HepG2 (cell line): ENCODE measurements at regions not wholly inside any gene's neighbourhood (a gene's known extent, or its start where the extent isn't known, plus 50 kb on each side); places are given as distances from the start of the nearest gene placed in this dataset.

Source experiments
- ATAC-seq: fragments of 200-7000 bp; cut with Tn5 transposase; 3 replicates; pipeline ENCODE4 v1.9.1; 2020; ENCODE audit warnings: mild to moderate bottlenecking, moderate library complexity
- BruUV-seq: library from RNA; stranded (reverse); fragments of 400-500 nt; replicated peaks from 2 replicates; lab custom pipeline; 2021; lab: Mats Ljungman, UMichigan
- CTCF ChIA-PET: fragments of 300-600 bp; formaldehyde crosslinking; extraction: SDS; loops from one replicate; lab custom pipeline; 2021; ENCODE audit warnings: low total read pairs, inconsistent platforms, low intra/inter-chr PET ratio; lab: Yijun Ruan, JAX
- POLR2A ChIA-PET: fragments of 350-600 bp; sonication (Branson Sonifier 250); formaldehyde crosslinking; loops from one replicate; lab custom pipeline; 2020; ENCODE audit warnings: antibody characterized with exemption, inconsistent platforms; lab: Yijun Ruan, JAX
- DNase-seq: peaks from one replicate; pipeline ENCODE4 v3.0.0-alpha.2; 2015; ENCODE audit warnings: low spot score
- FAIRE-seq: peaks from 3 replicates; lab custom pipeline; 2011; peaks lifted over from hg19 to GRCh38; lab: Jason Lieb, UNC
- H2AFZ ChIP-seq: one replicate; pipeline ENCODE4 v1.6.1; 2011; ENCODE audit warnings: low read length, inconsistent platforms
- H3K27ac ChIP-seq: fragments of 300-600 bp; 3 replicates; pipeline ENCODE4 v1.8.0; 2011; ENCODE audit warnings: mixed run types, mild to moderate bottlenecking, mixed read lengths, low read length, inconsistent platforms; ENCODE audit not compliant: insufficient read depth; ENCODE audit errors: extremely low read length
- H3K27me3 ChIP-seq, 2 experiments: fragments of 200-600 bp in 1 of 2; 2 replicates in 1 of 2; 3 replicates in 1 of 2; pipeline versions ENCODE4 v1.6.0 to v1.8.0; 2011; ENCODE audit warnings: low read length in 2 of 2, mild to moderate bottlenecking in 2 of 2, moderate library complexity in 2 of 2, inconsistent platforms in 1 of 2; ENCODE audit not compliant: insufficient read depth in 2 of 2, control insufficient read depth in 1 of 2
- H3K36me3 ChIP-seq, 2 experiments: fragments of 200-600 bp in 1 of 2; replicated peaks in 1 of 2; 2 replicates in 1 of 2; 3 replicates in 1 of 2; pipeline versions ENCODE4 v1.5.1 to v1.8.0; 2011; ENCODE audit warnings: low read length in 2 of 2, inconsistent platforms in 1 of 2; ENCODE audit not compliant: insufficient read depth in 2 of 2, control insufficient read depth in 1 of 2
- H3K4me1 ChIP-seq: 2 replicates; pipeline ENCODE4 v1.5.1; 2012; ENCODE audit warnings: low read length, inconsistent platforms; ENCODE audit not compliant: insufficient read depth
- H3K4me2 ChIP-seq: 2 replicates; pipeline ENCODE4 v1.6.0; 2011; ENCODE audit warnings: low read depth, low read length, inconsistent platforms
- H3K4me3 ChIP-seq, 3 experiments: fragments of 200-600 bp in 1 of 3; sonication (generic), shearing (Covaris generic) in 1 of 3; replicated peaks in 1 of 3; 2 replicates each; pipeline ENCODE4 v1.5.1; 2011 to 2016; ENCODE audit warnings: low read length in 3 of 3, inconsistent platforms in 2 of 3, low read depth in 2 of 3, mild to moderate bottlenecking in 2 of 3, control low read depth in 1 of 3, mixed read lengths in 1 of 3; ENCODE audit not compliant: insufficient read depth in 1 of 3
- H3K79me2 ChIP-seq: one replicate; pipeline ENCODE4 v1.6.1; 2011; ENCODE audit warnings: low read length, inconsistent platforms; ENCODE audit not compliant: insufficient read depth
- H3K9ac ChIP-seq: 2 replicates; pipeline ENCODE4 v1.6.0; 2011; ENCODE audit warnings: mild to moderate bottlenecking, low read depth, low read length, inconsistent platforms; ENCODE audit not compliant: insufficient read depth
- H3K9me3 ChIP-seq: 2 replicates; pipeline ENCODE4 v1.5.1; 2012; ENCODE audit warnings: mild to moderate bottlenecking, low read length
- H4K20me1 ChIP-seq: 2 replicates; pipeline ENCODE4 v1.6.0; 2011; ENCODE audit warnings: inconsistent platforms, mild to moderate bottlenecking, low read length, moderate library complexity; ENCODE audit not compliant: insufficient read depth
- ATRX ChIP-seq: sonication (generic); formaldehyde crosslinking; IDR thresholded peaks from 2 replicates; pipeline ENCODE4 v1.4.0; 2020; ENCODE audit warnings: missing genetic modification reagents, borderline replicate concordance
- BHLHE40 ChIP-seq: IDR thresholded peaks from 2 replicates; pipeline ENCODE4 v1.6.1; 2011; ENCODE audit warnings: low read length, improper control_type of control experiment
- FOSL2 ChIP-seq: sonication (generic); formaldehyde crosslinking; IDR thresholded peaks from 2 replicates; pipeline ENCODE4 v1.4.0; 2020; ENCODE audit warnings: missing genetic modification reagents
- HNF4A ChIP-seq: sonication (generic); formaldehyde crosslinking; IDR thresholded peaks from 2 replicates; pipeline ENCODE4 v1.4.0; 2020; ENCODE audit warnings: missing genetic modification reagents
- ONECUT2 ChIP-seq: sonication (generic); formaldehyde crosslinking; IDR thresholded peaks from 2 replicates; pipeline ENCODE4 v1.4.0; 2020; ENCODE audit warnings: missing genetic modification reagents
- SCMH1 ChIP-seq: sonication (generic); formaldehyde crosslinking; IDR thresholded peaks from 2 replicates; pipeline ENCODE4 v1.9.0; 2021; ENCODE audit warnings: missing genetic modification reagents, mild to moderate bottlenecking, borderline replicate concordance
- TGIF2 ChIP-seq: IDR thresholded peaks from 2 replicates; pipeline ENCODE4 v1.6.1; 2016; ENCODE audit warnings: control low read depth, missing compliant biosample characterization
- TP53 ChIP-seq: sonication (generic); formaldehyde crosslinking; conservative IDR thresholded peaks from 2 replicates; pipeline ENCODE4 v1.4.0; 2020; ENCODE audit warnings: missing genetic modification reagents
- ZBTB1 ChIP-seq: sonication (generic); formaldehyde crosslinking; IDR thresholded peaks from 2 replicates; pipeline ENCODE4 v1.4.0; 2020; ENCODE audit warnings: missing genetic modification reagents, borderline replicate concordance
- ZBTB7B ChIP-seq: sonication (generic); formaldehyde crosslinking; IDR thresholded peaks from 2 replicates; pipeline ENCODE4 v1.4.0; 2020; ENCODE audit warnings: missing genetic modification reagents
- ZNF24 ChIP-seq: fragments of 450-650 bp; IDR thresholded peaks from 2 replicates; pipeline ENCODE4 v1.6.1; 2017; ENCODE audit warnings: antibody characterized with exemption, mild to moderate bottlenecking
- ZNF275 ChIP-seq: sonication (generic); formaldehyde crosslinking; IDR thresholded peaks from 2 replicates; pipeline ENCODE4 v1.8.0; 2022; ENCODE audit warnings: missing genetic modification reagents, mild to moderate bottlenecking, inconsistent platforms, borderline replicate concordance
- ZNF318 ChIP-seq: sonication (generic); formaldehyde crosslinking; IDR thresholded peaks from 2 replicates; pipeline ENCODE4 v1.4.0; 2020; ENCODE audit warnings: mild to moderate bottlenecking, missing genetic modification reagents
- ZNF589 ChIP-seq: sonication (generic); formaldehyde crosslinking; conservative IDR thresholded peaks from 2 replicates; pipeline ENCODE4 v1.8.0; 2022; ENCODE audit warnings: mild to moderate bottlenecking, moderate library complexity, missing genetic modification reagents
- ZNF790 ChIP-seq: sonication (generic); formaldehyde crosslinking; IDR thresholded peaks from 2 replicates; pipeline ENCODE4 v1.8.0; 2022; ENCODE audit warnings: missing genetic modification reagents, mild to moderate bottlenecking, borderline replicate concordance
- WGBS: methylation state at CpG from one replicate; pipeline ENCODE4 v1.1.6; 2017; ENCODE audit warnings: low lambda C conversion rate; 5-methylcytosine and 5-hydroxymethylcytosine counted together
- in situ Hi-C: cut with HindIII; loops from 2 replicates; pipeline ENCODE4 v1.10.0; 2017; ENCODE audit warnings: low pct_unique_long_range_greater_than_20kb; ENCODE audit not compliant: extremely low pct_ligation_motif_present
- intact Hi-C: fragments of 100-400 bp; cut with micrococcal nuclease; formaldehyde crosslinking; loops from one replicate; pipeline ENCODE4 v1.10.0; 2022; ENCODE audit not compliant: unreplicated experiment

- no peak overlapping the region for H2AFZ ChIP-seq
- TF ChIP-seq ZNF589, result no peak
- no peak for TF ChIP-seq ZBTB1
- TF ChIP-seq FOSL2 (CRISPR knock-in tag), result no peak
- no peak for TF ChIP-seq BHLHE40
- no peak for TF ChIP-seq HNF4A (CRISPR knock-in tag)
- no peak for TF ChIP-seq SCMH1 (CRISPR knock-in tag)
- TF ChIP-seq TP53 (CRISPR knock-in tag), result no peak
- TF ChIP-seq ZBTB7B (CRISPR knock-in tag), result no peak
- no peak for TF ChIP-seq TGIF2
- TF ChIP-seq ZNF790 (CRISPR knock-in tag), result no peak
- no peak for TF ChIP-seq ZNF275 (CRISPR knock-in tag)
- no peak for TF ChIP-seq ONECUT2 (CRISPR knock-in tag)
- no peak for TF ChIP-seq ATRX (CRISPR knock-in tag)
- no peak for TF ChIP-seq ZNF318
- no peak for TF ChIP-seq ZNF24
- TF ChIP-seq, all 625 proteins: peak for 0
- Histone ChIP-seq H3K4me3 (no peak overlapping the region), H3K36me3 (no peaks in the 10 kb centered on the region), H3K9ac (no peak overlapping the region), H3K9me3 (no peaks in the 10 kb centered on the region), H4K20me1 (no peaks in the 10 kb centered on the region), H3K27me3 (no peaks in the 10 kb centered on the region), H3K4me1 (peaks cover 11% of the 10 kb centered on the region), H3K27ac (no peak overlapping the region), H3K79me2 (no peaks in the 10 kb centered on the region), H3K4me2 (no peak overlapping the region)
- ATAC-seq, result peak; percentile 72
- intact Hi-C loops, result no loop called here
- no TSS peak for BruUV-seq
- peak; percentile 4 for DNase-seq
- ChIA-PET POLR2A (no interaction called here), CTCF (no interaction called here)
- peak; percentile 23 for FAIRE-seq
- WGBS, result 1% methylated on average over 5 of the region's 5 CpGs
- in situ Hi-C loops, result no loop called here
Observed at GRCh38 chr2:211181626-211182025, 625.2 kb downstream of the CPS1 start.
